ENCODE measurements at regions not wholly inside any gene's neighbourhood (a gene's known extent, or its start where the extent isn't known, plus 50 kb on each side); places are given as distances from the start of the nearest gene placed in this dataset.

DNA sequence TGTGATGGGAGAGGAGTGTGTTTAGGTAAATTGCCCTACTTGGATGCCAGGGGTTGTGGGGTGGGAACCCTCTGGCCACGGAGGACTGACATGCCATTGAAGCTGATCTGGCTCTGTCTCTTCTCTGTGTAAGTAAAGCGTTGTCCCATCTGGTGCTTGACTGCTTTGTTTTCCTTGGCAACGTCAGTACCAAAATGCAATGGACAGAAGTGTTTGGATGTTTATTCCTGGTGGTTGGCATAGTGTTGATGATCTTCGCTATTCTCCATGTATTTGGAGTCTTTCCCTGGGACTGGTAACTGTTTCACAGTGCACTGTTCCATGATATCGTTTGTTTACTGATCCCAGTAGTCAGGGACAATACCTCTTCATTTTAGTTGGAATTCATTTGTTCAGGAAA lies 130.5 kb upstream of the MCTP2 start:
- DNase-seq (ENCODE audit: low read depth in 2 of 2) = no peak

DNA sequence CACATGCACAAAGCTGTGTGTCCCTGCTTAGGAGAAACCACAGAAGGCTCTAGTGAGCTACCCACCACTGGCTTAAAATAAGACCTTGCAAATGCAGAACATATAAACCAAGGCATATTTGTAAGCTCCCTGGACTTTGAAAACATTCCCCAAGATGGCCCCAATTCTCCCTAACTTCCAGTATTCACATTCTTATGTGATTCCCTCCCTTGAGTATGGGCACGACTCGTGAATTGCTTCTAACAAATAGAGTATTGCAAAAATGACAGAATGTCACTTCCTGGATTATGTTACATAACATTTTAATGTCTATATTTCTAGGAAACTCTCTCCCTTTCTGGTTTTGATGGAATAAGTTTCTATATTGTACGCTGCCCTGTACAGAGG lies 131.8 kb upstream of the MCTP2 start:
- no peak for DNase-seq (ENCODE audit: low read depth in 2 of 2)

DNA sequence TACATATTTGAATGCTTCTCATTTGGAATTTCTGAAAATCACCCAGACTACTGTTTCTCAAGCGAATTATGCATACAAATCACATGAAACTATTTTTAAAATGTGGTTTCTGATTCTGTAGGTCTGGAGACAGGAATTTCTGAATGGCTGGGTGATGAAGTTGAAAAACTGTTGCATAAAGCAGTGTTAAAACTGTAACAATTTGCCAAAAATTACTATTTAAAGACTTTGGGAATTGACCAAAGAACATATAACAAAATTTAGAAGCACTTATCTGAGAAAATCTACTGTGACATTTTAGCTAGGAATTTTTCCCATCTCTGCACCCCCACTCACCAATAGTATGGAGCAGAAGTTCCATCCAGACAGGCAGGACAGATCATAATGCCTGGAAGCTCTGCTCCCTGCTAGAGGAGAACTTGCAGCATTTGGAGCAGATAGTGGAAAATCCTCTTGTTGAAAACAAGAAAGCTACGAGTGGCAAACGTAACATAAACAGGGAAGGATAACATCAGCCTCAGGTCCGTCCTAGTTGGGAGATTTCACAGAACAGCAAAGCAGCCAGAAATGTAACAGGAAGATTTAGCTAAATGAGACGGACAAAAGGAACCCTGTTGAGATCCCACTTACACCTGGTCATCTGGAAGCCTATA lies 132.3 kb upstream of the MCTP2 start:
- no peak for DNase-seq (ENCODE audit: low read depth in 2 of 2)

DNA sequence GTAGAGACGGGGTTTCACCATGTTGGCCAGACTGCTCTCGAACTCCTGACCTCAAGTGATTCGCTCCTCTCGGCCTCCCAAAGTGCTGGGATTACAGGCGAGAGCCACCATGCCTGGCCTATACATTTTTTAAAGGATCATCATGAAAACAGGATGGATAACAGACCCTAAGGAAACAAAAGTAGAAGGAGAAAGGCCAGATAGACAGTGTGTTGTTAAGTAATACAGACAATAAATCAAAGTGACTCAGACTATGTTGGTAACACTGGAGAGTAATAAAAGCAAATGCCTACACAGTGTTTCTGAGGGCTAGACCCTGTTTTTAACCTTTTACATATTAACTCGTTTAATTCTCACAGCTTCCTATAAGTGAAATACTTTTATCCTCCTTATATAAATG lies 133.8 kb upstream of the MCTP2 start:
- DNase-seq (ENCODE audit: low read depth in 2 of 2) = no peak

DNA sequence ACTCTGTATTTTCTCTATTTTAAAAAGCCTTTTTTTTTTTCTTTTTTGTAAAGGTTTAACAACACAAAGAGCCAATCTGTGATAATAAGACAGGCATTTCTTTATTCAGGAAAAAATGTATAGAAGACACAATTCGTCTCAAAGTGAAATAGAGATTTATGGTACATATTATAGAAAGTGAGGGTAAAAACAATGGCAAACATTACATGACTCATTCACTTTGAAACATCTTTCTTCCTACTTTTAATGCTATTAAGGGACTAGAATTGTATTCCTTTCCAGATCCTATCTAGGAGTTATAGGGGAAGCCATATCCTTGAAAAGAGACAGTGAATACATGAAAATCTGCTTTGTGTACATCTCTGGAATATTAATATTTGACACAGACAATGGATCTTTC lies 137.1 kb upstream of the MCTP2 start:
- no peak for DNase-seq (ENCODE audit: low read depth in 2 of 2)

DNA sequence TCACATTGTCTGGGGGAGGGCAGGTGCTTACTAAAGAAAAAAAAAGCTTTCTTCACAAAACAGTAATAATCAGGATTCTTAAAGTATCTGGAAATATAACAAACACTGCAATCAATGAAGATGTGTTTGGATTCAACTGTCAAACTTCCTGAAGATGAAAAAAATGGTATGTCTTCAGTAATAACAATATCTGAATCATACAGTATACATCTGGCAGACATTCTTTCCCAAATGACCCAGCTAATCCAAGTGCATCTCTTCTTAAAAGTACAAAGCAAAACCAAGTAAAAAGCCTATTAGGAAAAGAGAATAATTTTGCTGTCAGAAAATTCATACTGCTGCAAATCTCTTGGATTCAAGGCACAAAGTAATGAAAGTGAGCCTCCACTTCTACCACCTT lies 145.0 kb upstream of the MCTP2 start:
- no peak for DNase-seq (ENCODE audit: low read depth in 2 of 2)

DNA sequence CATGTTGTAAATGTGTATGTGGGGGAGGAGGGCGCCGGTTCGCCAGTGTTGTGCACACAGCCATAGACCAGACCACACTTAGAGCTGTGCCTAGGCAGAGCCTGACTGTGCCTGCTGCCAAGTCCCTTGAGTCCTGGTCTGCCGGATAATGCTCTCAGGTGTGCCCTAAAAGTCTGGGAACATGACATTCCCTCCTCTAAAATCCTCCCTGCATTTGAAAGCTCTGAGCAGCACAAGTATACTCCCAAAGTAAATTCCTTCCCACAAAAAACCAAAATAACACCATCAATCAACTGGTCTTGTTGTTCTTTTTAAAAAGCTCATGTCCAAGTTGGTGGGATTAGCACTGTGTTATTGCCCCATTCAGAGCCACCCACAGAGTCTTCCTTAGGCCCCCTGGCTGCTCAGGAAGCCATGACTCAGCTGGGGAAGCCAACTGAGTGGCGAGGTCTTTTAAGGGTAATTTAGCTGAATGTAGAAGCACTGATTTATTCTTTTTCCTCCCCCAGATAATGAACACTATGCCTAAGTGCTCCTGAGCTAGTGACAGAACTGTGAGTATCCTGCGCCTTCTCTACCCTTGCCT lies 147.8 kb upstream of the MCTP2 start:
- DNase-seq (ENCODE audit: low read depth in 2 of 2) = no peak

DNA sequence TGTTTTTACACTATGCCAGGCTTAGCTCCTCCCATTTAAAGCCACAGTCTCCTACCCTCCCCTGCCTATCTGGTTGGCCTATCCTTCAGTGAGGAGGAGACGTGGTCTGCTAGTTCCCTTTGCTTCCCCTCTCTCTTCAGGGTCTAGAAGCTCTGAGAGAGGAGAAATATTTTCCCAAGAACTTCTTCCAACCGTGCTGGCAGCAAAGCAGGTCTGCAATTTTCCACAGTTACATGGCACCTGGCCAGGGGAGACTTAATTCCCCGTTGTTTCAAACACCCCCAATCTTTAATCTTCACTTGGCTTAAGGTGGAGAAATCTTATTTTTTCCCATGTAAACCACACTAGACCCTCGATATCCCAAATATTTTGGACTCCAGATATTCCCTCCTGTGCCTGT lies 149.5 kb upstream of the MCTP2 start:
- DNase-seq (ENCODE audit: low read depth in 2 of 2) = no peak

DNA sequence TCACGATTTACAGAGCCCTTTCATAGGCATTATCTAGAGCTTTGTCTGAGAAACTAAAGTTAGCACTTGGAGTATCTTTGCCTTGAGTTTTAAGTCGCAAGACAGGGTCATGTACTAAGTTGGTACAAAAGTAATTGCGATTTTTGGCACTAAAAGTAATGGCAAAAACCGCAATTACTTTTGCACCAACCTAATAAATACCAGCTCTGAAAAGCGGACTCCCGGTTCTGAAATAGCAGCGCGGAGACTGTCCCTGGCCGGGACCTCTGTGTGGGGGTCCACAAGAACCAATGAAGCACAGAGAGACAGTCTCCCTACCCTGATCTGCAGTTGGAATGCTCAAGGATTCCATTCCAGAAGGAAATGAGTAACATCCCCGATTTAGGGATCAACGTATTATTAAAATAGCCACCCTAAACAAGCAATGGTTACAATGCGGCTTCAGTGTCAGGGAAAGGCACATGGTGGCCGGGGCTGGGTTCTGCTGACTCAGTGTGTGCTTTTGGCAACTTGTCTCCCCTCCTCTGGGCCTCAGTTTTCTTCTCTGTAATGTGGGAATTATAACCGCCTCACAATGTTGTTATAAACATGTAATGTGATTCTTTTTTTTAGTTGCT lies 150.3 kb upstream of the MCTP2 start:
- no peak for DNase-seq (ENCODE audit: low read depth in 2 of 2)

DNA sequence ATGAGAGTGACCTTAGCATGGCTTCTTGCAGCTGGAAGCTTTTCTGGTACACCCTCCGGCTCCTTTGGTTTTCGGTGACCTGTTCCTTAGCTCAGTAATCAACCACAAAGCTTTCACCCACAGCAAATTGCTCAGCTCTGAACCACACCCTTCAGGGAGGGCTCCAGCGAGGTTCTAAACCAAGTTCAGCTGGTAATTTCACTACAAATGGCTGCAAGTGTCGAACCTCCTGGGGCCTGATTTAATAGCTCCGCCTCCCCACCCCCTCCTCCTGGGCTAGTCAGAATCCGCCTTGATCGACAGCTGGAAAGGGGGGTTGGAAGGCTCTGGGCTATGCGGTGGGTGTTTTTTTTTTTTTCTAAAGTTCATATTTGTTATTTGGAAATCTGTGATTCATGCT lies 150.9 kb upstream of the MCTP2 start:
- DNase-seq (ENCODE audit: low read depth in 2 of 2) = no peak

DNA sequence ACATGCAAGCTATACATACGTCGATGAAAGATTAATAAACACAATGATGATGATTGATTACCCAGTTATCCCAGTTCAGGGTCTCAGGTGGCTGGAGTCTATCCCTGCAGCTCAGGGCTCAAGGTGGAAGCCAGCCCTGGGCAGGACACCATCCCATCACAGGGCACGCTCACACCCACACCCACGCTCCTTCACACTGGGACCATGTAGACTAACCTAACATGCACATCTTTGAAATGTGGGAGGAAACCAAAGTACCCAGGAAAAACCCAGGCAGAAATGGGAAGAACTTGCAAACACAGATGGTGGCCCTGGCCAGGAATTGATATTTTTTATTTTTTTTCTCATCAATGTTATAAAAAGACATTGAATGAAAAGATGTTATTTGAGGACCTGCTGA lies 151.4 kb upstream of the MCTP2 start:
- DNase-seq (ENCODE audit: low read depth in 2 of 2) = no peak

DNA sequence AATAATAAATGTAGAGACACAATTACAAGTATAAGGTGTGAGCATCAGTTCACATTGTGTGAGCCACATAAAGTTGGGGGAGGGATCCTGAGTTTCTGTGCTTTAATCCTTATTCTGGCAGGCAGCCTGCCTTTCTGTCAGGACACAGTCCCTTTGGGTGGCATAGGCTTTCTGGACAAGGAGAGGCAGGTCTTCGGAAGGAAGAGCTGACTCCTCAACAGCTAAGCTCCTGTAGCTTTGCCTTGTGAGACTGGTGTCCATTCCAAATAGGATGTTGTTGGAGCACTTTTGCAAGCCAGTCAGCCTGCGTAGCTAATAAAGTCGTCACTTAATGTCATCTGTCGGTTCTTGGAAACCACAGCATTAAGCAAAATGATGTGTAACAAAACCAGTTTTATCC lies 151.9 kb upstream of the MCTP2 start:
- DNase-seq (ENCODE audit: low read depth in 2 of 2) = no peak

DNA sequence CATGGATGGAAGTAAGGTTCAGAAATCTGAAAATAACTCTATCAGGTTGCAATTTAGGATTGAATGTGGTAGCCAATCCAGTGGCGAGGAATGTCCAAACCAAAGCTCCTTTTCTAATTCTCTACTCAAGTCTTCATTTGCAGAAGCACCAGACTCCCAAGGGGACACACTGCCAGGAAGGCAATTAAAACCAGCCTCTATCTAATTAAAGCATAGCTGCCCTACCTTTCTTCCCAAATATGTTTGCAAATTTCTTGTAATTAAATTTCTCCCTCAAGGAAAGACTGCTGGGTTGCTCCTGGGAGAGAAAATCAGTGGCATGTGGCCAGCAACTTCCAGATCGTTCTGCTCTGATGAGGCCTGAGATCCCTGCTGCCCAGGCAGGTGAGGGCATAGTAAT lies 153.4 kb upstream of the MCTP2 start:
- no peak for DNase-seq (ENCODE audit: low read depth in 2 of 2)

DNA sequence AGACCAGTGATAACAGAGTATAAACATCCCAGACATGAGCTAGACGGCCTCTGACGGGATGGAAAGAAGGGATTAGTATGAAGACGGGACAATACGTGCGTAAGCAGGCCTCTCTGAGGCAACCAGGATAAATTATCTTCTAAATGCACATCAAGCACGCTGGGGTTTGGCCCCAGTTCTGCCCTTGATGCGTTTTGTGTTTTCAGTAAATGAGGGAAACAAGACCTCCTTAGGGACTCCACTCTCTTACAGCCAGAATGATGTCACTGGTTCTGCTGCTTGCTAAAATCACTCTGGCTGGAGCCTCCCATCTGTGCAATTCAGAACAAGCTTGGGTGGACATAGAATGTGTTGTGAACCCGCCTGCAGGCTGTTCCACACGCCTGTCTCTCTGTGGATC lies 156.0 kb upstream of the MCTP2 start:
- no peak for DNase-seq (ENCODE audit: low read depth in 2 of 2)

DNA sequence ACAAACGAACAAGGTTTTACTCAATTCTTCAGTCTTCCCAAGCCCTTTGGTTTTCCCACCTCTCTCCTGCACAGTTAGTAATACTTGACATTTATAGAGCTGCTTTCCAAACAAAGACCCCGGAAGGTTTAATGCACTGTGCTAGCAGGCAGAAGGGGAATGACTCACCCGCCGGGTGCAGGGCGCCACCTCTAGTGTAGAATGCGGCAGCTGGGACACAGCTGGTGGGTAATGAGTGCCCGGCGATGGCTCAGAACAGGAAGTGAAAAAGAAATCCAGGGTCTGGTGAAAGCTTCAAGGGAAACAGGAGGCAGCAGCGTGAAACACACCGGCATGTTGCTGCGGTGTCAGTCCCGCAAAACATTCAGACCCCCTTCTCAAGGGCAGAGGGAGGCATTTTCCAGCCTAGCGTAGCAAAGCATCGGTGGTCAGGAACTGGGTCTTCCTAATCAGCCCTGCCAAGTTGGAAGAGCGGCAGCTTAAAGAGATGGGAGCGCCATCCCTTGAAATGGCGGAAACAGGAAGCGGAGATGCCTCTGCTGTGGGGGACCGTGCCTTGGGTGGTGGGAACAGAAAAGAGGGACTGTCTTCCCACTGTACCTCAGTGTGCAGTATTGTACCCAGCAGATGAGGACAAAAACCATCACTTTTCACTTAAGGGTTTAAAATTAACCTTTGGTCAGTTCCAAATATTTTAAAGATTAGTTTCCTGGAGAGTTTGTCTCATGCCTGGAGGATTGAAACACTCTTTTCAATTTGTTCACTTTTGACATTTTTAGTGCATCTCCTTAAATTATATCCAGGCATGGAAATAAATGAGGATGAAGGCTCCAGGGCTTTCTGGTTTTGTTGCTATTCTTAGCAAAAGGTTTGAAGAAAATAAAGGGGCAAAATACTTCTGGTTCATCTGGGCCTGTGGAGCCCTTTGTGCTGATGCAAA lies 160.7 kb upstream of the MCTP2 start:
- DNase-seq (ENCODE audit: low read depth in 2 of 2) = no peak

DNA sequence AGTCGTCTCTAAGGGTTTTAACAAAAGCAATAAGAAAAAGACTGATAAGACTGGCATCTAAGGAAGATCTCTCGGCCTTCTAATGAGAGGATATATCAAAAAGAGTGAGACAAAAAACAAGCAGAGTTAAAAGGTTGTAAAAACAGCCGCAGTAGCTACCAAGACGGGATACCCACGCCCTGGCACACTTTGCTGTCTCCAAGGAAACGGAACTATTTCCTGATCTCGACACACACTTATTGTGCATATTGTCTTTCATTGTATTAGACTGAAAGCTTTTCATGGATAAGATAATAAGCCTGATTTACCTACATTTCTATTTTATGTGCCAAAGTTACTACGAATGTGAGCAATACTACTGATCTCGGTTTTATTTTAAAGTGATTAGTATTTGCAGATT lies 161.5 kb upstream of the MCTP2 start:
- no peak for DNase-seq (ENCODE audit: low read depth in 2 of 2)

DNA sequence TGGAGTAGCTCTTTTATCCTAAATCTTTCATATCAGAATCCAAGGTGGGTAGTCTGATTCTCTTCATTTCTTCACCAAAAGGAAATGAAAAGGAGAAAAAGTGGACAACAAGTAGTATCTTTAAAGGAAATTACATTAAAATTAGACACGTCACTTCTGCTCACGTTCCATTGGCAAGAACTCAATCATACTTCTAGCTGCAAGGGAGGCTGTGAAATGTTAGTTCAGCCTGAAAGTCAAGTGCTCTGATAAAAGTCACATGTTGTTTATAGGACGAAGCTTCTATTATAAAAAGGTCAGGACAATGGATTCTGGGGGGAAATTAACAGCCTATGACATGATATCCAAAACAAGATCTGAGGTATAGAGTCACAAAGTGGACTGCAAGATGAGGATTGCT lies 164.6 kb upstream of the MCTP2 start:
- no peak for DNase-seq (ENCODE audit: low read depth in 2 of 2)

DNA sequence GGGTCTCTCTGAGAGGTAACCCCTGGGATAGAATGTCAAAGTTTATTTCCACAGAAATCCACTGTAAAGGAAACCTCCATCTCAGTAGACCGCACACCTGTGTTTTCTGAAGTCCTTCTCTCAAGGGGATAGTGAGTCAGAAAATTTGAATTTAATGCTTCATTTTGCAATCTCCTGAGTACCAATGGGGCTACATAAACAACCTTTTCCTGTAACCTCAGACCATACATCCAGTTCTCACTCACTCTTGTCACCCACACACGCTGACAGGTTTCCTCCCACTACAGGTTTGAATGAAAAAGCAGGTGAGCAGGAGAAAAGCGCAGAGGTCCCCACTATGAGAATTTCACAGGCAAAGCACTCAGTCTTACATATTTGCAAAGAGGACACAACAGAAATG lies 165.3 kb upstream of the MCTP2 start:
- no peak for DNase-seq (ENCODE audit: low read depth in 2 of 2)

DNA sequence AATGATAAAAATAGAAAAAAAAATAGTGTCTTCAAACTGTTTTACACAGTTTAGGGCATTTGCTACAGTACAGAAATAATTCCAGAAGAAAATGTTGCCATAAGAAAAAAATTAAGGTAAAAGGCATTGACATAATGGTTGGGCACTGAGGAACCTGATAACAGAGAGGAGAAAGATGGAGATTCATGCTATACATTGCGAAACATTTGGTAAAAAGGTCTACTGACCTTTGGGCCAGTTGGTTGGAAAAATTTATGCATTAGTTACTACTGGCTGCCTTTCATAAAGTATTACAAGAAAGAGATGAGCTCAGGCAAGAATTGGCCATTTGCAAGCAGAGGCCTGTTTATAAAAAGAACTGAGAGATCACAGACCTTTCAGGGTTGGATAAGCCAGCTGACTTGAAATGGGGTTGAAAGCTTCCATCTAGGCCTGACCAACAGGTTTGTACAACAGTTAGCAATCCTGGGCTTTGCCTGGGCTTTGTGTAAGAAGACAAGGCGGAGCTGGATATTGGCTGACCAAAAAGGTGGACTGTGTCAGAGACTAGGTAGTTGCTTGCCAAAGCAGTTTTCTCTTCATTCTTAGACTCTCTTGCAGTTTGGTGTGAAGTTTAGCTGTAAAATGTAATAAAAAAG lies 166.6 kb upstream of the MCTP2 start:
- no peak for DNase-seq (ENCODE audit: low read depth in 2 of 2)

DNA sequence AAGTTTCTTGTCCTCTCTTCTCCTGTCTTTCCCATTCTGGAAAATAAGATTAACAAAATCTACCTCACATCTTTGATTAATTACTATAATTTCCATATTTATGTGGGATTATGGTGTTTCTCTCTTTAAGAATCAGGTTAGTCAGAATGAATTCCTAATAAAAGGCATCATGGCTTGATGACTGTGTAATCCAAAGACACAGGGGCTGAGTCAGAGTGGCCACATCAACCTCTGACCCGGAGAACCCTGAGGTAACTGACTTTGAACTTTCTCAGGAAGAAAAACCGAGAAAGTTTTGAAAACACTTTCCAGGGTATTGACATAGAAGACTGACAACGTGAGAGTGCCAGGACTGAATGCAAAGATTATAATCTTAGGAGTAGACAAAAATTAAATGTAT lies 170.3 kb upstream of the MCTP2 start:
- no peak for DNase-seq (ENCODE audit: low read depth in 2 of 2)

DNA sequence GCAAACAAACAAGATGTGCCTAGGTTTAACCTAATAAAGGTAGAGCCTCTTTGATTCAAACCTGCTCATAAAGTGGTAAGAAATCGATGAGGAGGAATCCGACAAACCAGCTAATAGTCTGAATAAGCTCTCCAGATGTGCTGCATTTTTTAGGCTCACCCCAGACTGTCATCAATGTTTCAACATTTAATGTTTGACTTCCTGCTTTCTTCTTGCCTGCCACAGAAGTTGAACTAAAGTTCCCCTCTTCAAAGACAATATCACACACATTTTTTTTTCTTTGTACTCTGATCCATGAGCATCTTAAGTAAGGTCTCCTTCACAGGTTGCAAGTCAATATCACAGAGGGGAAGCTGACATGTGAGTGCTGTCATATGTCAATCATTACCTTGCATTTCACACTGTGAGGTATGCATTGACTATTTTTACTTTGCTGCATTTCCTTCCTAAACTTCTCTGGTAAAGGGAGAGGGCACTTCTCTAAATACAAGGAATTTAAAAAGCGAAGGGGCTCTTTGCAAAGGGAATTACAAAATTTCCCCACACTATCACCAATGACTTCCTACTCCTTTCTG lies 172.3 kb upstream of the MCTP2 start:
- DNase-seq (ENCODE audit: low read depth in 2 of 2) = no peak

DNA sequence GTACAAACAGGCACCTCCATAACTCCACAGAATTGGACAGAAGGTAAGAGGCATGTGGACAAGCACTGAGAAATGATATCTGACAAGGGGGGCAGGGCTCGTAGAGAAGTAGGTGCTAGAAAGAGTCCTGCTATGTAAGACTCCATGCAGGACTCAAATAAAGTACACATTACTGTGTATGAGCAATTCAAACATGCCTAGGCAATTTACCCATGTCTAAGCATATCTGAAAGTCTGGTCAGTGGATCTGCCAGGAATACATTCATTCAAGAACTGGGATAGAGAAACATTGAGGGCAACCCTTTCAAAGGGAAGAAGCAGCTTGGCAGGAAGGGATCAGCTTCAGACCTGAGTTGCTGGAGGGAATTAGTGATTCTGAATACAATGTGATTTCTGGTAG lies 174.1 kb upstream of the MCTP2 start:
- no peak for DNase-seq (ENCODE audit: low read depth in 2 of 2)

Measured in stimulated activated CD8-positive, alpha-beta memory T cell treated with anti-CD3 and anti-CD28 coated beads, Interleukin-7, amount 100 ng/mL, for 4 hours (primary cell).